ENCODE measurements at regions not wholly inside any gene's neighbourhood (a gene's known extent, or its start where the extent isn't known, plus 50 kb on each side); places are given as distances from the start of the nearest gene placed in this dataset.
"Not testable (repeated sequence)": the region's sequence is repeated elsewhere in the genome, so short reads cannot be mapped to it uniquely, and the experiment has no call there.

DNA sequence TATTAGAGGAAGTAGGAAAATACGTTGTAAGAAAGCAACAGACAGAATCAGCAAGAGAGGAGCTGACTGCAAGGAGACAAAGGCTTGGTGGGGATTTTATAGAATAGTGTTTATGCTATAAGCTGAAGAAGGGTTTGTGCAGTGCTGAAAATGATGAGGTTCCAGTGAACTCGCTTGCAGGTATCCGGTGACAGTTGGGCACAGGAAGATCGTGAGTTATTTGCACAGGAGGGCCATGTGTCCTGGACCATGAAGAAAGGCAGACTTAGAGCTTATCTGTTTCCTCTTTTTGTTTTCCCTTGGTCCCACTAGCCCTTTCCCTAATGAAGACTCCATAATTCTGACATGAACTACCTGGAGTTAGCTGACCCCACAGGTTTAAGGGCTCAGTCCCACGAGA, 61.4 kb downstream of the NXNL2 start:
- no peak for DNase-seq (ENCODE audit: low read depth)

DNA sequence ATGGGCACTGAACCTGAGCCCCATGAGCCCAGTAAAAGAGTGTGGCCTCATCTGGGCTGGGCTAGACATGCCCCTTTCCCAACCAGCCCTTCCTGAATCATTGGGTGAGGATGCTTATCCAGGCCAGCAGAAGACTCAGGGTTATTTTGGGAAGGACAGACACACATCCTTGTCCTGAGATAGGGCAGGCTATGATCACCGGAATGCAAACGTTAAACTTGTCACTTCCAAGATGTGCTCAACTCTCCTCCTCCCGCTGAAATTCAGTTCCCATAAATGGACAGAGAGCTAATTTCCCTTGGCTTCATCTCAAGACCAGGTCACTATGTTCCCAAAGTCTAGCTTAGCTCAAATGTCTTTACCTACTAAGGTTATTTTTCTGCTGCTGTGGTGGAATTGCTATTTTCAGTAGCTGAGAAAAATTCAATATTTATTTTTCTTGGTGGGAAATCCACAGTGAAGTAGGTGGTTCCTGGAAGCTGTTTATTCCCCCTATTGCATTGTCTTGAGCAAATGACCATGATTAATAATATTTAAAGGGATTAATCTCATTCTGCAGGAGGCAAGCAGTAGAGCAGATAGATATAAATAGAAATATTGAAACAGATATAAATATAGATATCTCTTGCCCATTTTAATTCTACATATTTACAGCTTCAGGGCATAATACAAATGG, 70.0 kb downstream of the NXNL2 start:
- no peak for DNase-seq (ENCODE audit: low read depth)

DNA sequence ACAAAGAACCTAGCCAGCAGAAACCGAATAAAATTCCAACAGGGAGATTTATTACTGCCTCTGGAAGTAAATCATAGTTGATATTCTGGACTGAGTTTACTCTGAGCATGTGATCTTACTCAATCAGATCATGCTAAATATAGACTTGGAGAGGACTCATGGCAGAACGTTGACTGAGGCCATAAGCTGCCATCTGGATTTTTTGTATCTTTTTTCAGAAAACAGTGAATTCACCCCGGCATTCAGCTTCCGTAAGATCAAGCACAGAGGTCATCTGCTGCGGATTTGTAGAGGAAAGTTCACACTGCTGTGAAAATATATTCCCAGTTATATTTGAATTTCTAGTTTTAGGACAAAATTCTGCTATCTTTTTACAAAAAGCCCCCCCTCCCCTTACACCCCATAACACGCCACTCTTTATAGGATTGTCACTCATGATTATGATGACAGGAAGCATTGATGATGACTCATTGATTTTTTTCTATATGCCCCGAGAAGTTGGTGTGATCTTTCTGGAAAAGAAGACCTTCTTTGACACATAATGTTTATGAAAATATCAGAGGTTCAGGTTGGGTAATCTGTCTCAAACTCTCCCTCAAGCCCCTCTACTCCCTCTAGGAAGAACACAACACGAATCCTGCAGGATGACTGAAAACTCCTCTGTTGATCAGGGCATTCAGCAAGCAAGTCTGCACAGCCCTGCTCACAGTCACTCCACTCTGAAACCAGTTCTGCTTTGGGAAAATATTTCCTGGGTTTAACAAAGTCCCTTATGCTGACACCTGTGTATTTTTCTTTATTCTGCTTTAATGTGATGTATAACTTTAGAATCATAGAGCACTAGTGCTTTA, 70.8 kb downstream of the NXNL2 start:
- DNase-seq (ENCODE audit: low read depth) = no peak

DNA sequence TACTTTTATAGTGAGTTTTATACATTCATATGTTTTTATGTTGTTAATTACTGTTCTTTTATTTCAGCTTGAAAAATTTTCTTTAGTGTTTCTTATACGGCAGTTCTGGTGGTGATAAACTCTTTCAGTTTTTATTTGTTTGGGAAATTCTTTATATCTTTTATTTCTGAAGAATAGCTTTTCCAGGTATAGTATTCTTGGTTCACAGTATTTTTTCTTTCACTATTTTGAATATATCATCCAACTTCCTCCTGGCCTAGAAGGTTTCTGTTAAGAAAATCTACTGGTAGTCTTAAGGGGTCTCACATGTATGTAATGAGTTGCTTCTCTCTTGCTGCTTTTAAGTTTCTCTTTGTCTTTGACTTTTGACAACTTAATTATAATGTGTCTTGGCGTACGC, 79.4 kb downstream of the NXNL2 start:
- no peak for DNase-seq (ENCODE audit: low read depth)

DNA sequence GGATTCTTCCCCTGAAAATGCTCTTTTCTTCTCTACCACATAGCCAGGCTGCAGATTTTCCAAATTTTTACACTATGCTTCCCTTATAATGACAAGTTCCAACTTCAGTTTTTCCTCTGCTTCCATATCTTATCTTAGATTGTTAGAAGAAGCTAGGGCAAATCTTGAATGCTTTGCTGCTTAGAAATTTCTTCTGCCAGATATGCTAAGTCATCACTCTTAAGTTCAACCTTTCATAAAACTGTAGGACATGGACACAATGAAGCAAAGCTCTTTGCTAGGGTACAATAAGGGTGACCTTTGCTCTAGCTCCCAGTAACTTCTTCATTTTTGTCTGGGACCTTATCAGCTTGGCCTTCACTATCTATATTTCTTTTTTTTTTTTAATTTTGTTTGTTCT, 88.7 kb downstream of the NXNL2 start:
- no peak for DNase-seq (ENCODE audit: low read depth)

DNA sequence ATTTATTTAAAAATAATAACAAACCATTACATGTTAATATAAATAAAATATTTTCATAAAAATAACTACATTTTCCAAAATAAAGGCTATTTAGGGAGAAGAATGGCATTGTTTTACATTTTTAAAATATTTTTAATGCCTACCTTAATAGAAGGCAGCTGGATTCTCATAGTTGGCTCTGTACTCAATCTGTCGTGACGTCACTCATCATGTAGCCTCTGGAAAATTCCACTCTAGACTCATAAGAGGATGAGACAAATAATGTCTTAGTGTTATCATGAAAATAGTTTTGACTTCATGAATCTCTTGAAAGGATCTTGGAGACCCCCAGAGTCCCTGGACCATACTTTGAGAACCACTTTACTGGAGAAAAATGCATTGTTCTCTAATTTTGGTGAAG, 93.1 kb downstream of the NXNL2 start:
- DNase-seq (ENCODE audit: low read depth) = no peak

DNA sequence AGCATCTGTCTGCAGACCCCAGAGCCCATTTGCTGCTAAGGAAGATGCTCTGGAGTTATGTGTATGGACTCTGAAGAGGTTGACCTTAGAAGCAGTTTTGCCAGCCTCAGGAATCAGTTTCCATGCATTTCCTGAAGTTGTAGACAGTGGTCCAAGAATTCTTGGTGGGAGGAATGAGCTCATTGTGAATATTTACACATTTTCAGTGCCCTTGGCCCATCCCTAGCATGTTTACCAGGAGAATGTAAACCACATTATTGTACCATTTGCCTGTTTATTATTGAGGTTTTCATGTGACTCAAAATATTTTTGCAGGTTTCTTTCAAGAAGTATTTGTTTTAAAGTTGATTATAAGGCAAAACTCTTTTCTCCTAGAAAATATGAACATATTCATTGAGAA, 93.8 kb downstream of the NXNL2 start:
- DNase-seq (ENCODE audit: low read depth) = no peak

DNA sequence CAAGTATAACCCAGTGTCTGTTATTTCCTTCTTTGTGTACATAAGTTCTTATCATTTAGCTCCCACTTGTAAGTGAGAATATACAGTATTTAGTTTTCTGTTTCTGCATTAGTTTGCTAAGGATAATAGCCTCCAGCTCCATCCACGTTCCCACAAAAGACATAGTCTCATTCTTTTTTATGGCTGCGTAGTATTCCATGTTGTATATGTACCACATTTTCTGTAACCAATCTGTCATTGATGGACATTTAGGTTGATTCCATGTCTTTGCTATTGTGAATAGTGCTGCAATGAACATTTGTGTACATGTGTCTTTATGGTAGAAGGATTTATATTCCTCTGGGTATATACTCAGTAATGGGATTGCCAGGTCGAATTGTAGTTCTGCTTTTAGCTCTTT, 95.6 kb downstream of the NXNL2 start:
- DNase-seq (ENCODE audit: low read depth) = not testable (repeated sequence)

DNA sequence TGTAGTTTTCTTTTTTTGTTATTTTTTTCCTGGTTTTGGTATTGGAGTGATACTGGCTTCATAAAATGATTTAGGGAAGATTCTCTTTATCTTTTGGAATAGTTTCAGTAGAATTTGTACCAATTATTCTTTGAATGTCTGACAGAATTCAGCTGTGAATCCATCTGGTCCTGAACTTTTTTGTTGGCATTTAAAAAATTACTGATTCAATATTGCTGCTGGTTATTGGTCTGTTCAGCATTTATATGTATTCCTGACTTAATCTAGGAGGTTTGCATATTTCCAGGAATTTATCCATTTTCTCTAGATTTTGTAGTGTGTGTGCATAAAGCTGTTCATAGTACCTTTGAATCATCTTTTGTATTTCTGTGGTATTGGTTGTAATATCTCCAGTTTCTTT, 100.2 kb downstream of the NXNL2 start:
- DNase-seq (ENCODE audit: low read depth) = no peak

DNA sequence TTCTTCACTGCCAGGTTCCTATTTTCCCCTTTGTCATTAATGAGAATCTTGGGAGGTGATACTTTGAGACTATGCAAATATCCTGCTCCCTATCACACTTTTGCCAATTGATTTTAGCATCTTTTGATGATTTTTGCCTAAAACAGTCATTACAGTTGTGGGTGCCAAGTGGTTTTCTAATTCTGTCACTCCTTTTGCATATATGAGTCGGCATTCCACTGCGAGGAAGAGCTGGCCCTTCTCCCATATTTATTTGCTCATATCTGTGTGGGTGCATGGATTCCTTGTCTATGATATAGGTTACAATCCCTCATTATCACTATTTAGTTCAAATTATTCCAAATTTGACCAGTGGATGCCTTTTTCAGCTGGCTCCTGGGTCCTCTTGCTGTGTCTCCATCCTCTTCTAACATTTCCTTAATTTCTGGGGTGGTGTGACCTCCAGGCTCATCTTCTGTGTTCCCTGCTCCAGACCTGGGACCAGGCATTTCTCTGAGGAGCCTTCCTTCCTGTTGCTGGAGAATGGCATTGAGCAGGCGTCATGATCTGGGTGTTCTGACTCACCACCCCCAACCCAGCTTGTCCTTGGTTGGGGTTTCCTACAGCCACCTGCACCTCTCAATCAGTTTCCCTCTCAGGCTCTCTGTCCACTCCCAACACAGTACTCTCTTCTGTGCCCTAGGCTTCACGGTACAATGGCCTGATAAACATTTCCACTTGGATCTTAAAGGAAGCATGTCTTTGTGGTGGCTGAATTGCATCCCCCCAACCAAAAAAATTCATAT, 106.7 kb downstream of the NXNL2 start:
- no peak for DNase-seq (ENCODE audit: low read depth)

DNA sequence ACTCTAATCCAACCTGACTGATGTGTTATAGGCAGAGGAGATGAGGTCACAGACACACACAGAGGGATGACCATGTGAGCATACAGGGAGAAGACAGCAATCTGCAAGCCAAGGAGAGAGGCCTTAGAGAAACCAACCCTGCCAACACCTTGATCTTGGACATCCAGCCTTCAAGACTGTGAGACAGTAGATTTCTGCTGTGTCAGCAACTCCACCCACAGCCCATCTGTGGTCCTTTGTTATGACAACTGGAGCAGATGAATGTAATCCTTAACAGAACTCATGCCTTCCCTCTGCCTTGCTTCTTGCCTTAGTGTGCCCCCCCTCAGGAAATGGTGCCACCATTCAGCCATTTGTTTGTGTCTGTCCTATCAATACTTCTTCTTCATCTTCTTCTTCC, 107.4 kb downstream of the NXNL2 start:
- DNase-seq (ENCODE audit: low read depth) = no peak

DNA sequence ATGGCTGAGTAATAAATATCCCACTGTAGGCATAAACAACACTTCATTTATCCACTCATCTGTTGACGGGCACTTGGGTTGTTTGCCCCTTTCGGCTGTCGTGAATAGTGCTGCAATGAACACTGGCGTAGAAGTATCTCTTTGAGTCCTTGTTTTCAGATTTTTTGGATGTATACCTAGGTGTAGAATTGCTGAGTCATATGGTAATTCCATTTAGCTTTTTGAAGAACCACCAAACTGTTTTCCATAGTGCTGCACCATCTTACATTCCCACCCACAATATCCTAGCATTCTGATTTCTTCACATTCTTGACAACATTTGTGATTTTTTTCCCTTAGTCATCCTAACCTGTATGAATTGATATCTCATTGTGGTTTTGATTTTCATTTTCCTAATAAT, 109.0 kb downstream of the NXNL2 start:
- DNase-seq (ENCODE audit: low read depth) = no peak

DNA sequence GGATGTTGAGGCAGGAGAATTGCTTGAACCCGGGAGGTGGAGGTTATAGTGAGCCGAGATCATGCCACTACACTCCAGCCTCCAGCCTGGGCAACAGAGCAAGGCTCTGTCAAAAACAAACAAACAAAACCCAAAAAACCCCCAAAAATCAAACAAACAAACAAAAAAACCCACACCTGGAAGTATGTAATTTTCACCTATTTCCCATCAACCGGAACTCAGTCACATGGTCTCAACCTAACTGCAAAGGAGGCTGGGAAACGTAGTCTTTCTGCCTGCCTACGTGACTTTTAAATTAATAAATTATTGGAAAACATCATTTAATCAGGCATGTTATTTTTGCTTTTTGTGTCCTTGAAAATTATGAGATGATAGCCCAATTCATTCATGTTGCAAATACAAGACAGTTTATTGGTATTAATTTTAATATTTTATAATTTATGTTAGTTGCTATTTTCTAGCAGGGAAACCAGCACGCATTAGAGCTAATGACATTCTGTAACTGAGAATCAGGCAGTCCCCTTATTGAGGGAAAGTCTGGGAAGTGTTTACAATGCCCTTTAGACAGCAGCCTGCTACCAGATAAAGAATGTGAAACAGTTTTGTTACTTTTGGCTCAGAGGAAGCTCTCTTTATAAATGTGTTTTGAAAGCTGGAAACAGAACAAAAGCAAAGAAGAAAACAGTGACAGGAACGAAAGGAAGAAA, 110.3 kb downstream of the NXNL2 start:
- no peak for DNase-seq (ENCODE audit: low read depth)

DNA sequence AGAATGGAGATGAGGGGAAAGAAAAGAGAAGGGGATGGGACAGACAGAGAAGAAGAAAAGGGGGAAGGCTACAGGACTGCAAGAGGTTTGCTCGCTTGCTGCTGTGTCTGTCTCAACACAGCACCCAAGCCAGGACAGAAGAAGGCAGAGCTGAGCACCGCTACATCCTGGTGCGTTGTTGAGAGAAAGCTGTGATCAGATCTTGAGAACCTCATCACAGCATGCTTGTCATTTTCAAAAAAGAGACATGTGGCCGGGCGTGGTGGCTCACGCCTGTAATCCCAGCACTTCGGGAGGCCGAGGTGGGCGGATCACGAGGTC, 110.9 kb downstream of the NXNL2 start:
- DNase-seq (ENCODE audit: low read depth) = no peak

DNA sequence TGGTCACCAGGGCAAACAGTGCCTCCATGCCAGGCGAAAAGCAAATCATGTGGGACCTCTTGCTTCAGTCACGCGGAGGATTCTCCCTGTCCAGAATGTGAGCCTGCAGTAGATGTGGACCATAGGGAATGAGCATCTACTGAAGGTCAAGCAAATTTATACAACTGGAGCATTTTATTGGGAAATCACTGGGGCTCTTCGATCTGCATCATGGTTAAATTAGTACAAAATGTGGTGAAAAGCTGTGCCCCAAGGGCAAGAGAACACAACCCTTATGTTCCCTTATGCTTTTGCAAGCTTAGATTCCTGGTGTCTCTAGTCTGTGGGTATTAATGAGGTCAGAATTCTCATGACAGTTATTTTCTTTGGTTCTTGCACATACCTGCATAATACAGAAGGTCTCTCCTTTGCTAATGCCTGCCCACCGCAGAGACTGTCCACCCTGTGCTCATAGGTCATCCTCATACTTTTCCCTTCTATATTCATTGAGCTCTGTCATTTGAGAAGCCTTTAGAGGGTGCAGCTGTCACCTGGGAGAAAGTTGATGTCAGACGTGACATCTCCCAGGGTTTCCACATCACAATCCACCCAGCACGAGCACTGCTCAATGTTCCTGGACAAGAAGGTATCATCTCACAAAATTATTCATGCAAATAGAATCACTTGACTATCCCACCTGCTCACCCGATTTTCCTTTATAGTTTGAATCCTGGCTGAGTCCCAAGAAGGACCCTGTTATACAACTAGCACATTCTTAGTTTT, 111.7 kb downstream of the NXNL2 start:
- DNase-seq (ENCODE audit: low read depth) = no peak

DNA sequence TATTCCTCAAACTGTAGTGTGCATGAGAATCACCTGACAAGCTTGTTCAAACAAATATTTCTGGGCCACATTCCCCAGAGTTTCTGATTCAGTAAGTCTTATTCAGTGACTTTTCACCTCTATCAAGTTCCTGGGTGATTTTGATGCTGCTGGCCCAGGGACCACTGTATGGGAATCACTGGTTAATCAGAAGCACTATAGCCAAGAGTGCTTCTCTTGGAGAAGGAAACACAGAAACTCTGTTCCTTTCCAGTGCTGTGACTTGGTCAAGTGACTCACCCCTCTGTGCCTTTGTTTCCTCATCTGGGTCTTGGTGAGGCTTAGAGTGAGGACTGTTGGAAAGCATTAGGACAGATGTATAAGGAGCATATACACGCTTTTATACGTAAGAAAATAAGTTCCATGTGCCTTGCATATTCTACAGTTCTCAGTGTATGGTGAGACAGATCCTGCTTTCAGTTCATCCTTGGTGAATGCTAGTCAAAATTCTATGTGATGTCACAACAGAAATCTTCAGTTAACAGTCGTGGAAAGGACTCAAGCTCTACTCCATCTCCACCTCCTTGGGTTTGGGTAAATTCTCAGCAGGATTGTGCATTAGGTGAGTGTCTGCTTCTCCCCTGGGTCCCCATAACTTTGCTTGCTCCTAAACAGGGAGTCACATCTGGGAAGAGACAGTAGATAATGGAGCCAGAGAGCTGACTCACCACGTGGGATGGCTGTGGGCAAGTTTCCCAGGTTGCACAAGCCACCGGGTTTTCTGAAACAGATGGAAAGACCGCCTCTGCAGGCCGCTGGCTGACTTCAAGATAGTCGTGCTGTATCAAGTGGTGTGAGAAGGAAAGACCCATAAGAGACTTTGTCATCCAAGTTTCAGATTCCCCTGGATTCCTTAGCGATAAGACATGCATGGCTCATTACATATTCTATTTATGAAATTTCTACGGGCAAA, 117.0 kb downstream of the NXNL2 start:
- no peak for DNase-seq (ENCODE audit: low read depth)

DNA sequence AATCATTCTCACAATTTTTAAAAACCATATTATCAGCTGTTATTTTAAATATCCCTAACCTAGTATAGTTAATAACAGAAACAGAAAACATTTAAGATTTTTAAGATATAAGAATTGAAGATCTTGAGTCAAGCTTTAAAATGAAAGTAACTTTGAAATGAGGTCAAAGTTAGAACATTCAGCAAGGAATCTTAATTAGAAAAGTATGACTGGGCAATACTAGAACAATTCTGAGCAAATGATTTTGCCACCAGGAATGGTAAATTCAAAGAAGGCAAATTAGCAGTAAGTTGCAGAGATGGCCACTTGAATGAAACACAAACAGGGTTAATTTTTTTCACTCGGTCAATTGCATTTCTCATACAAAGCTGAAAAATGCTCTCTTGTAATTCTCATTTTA, 117.9 kb downstream of the NXNL2 start:
- no peak for DNase-seq (ENCODE audit: low read depth)

DNA sequence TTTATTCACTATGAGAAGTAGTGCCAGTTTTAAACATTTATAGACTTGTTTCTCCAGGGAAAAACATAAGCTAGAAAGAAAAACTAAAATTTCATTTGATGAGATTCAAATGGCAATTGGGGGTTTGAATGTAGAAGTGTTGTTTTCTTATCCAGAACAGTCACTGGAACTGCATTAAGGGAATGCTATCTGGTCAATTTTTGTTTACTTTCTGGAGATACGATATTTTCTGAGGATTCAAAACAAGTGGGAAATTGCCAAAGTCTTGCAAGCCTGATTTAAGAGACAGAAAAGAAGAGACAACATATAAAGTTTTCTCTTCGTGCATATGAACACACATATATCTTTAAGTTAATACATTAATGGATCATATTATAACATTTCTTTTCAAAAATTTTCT, 118.4 kb downstream of the NXNL2 start:
- DNase-seq (ENCODE audit: low read depth) = no peak

DNA sequence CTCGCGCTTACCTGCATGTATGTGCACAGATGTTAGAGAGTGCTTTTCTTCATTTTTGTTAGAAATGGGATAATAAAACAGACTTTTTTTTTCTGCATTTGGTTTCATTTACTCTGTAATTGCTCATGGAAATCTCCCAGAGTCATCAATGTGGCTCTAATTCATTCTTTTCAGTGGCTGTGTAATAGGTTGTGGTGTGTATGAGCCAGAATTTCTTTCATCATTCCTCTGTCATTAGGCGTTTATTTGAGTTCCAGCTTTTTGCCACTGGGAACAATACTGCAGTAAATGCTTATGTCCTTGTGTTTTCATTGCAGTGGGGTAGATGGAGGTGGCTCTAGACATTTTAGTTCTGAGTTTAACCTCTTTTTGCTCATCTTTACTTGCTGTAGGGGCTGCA, 118.9 kb downstream of the NXNL2 start:
- no peak for DNase-seq (ENCODE audit: low read depth)

DNA sequence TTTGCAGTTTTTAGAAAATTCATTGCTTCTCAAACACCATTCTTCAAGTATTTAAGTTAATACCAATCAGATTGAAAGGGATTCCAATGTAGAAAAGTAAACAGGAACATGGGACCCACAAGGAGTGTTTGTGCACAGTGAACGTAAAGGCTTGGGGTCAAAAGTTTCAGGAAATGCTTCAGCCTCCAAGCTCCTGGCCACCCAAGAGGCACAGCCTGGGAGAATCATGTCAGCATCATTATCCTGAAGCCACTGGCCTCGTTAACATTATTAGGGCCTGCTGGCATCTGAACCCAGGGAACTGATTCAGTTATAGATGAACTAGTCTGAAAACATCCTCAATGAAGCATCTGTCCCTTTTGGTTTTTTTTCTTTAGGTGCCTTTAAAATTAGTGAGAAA, 122.9 kb downstream of the NXNL2 start:
- no peak for DNase-seq (ENCODE audit: low read depth)

Measured in activated T-cell treated with anti-CD3 and anti-CD28 coated beads for 1 hour (primary cell).